Stimulated activated CD4-positive, alpha-beta T cell treated with anti-CD3 and anti-CD28 coated beads, TNF-alpha, amount 100 ng/mL, for 4 hours (primary cell): ENCODE measurements at regions not wholly inside any gene's neighbourhood (a gene's known extent, or its start where the extent isn't known, plus 50 kb on each side); places are given as distances from the start of the nearest gene placed in this dataset.

Source experiments
- DNase-seq, 3 experiments: peaks; one replicate each; pipeline ENCODE4 v3.0.0-alpha.2; 2020; ENCODE audit warnings: low read depth in 3 of 3

GRCh38 chr13:76750126-76750525 lies 136.1 kb downstream of the KCTD12 start:
- DNase-seq, result no peak

GRCh38 chr13:76745261-76746200 lies 140.7 kb downstream of the KCTD12 start:
- DNase-seq, result no peak

- no peak for DNase-seq
Observed at GRCh38 chr13:76741624-76742023, 144.6 kb downstream of the KCTD12 start.

GRCh38 chr13:76741046-76741445 lies 145.2 kb downstream of the KCTD12 start:
- no peak for DNase-seq

GRCh38 chr13:76738616-76739015 lies 147.6 kb downstream of the KCTD12 start:
- no peak for DNase-seq

- no peak for DNase-seq
Observed at GRCh38 chr13:76737526-76737925, 148.7 kb downstream of the KCTD12 start.

GRCh38 chr13:76735641-76736040 lies 150.6 kb downstream of the KCTD12 start:
- no peak for DNase-seq

- no peak for DNase-seq
Observed at GRCh38 chr13:76733671-76734070, 152.5 kb downstream of the KCTD12 start.

GRCh38 chr13:76732367-76732766 lies 153.8 kb downstream of the KCTD12 start:
- DNase-seq, result no peak

- DNase-seq, result no peak
Observed at GRCh38 chr13:76730220-76730619, 156.0 kb downstream of the KCTD12 start.

GRCh38 chr13:76729691-76730090 lies 156.5 kb downstream of the KCTD12 start:
- DNase-seq, result no peak

- DNase-seq, result no peak
Observed at GRCh38 chr13:76725896-76726295, 160.3 kb downstream of the KCTD12 start.

GRCh38 chr13:76725211-76725610 lies 161.0 kb downstream of the KCTD12 start:
- DNase-seq, result no peak

GRCh38 chr13:76724421-76724820 lies 161.8 kb downstream of the KCTD12 start:
- DNase-seq, result no peak

GRCh38 chr13:76723551-76724232 lies 162.5 kb downstream of the KCTD12 start:
- no peak for DNase-seq

- DNase-seq, result no peak
Observed at GRCh38 chr13:76722782-76723181, 163.4 kb downstream of the KCTD12 start.

GRCh38 chr13:76720821-76721220 lies 165.4 kb downstream of the KCTD12 start:
- DNase-seq, result no peak

- no peak for DNase-seq
Observed at GRCh38 chr13:76720416-76720815, 165.8 kb downstream of the KCTD12 start.

- no peak for DNase-seq
Observed at GRCh38 chr13:76719955-76720354, 166.2 kb downstream of the KCTD12 start.

- DNase-seq, result no peak
Observed at GRCh38 chr13:76717092-76717491, 169.1 kb downstream of the KCTD12 start.

GRCh38 chr13:76715621-76716020 lies 170.6 kb downstream of the KCTD12 start:
- no peak for DNase-seq

- DNase-seq, result no peak
Observed at GRCh38 chr13:76715075-76715474, 171.1 kb downstream of the KCTD12 start.

- DNase-seq, result no peak
Observed at GRCh38 chr13:76713280-76713679, 172.9 kb downstream of the KCTD12 start.
